ENCODE measurements at regions not wholly inside any gene's neighbourhood (a gene's known extent, or its start where the extent isn't known, plus 50 kb on each side); places are given as distances from the start of the nearest gene placed in this dataset.

DNA sequence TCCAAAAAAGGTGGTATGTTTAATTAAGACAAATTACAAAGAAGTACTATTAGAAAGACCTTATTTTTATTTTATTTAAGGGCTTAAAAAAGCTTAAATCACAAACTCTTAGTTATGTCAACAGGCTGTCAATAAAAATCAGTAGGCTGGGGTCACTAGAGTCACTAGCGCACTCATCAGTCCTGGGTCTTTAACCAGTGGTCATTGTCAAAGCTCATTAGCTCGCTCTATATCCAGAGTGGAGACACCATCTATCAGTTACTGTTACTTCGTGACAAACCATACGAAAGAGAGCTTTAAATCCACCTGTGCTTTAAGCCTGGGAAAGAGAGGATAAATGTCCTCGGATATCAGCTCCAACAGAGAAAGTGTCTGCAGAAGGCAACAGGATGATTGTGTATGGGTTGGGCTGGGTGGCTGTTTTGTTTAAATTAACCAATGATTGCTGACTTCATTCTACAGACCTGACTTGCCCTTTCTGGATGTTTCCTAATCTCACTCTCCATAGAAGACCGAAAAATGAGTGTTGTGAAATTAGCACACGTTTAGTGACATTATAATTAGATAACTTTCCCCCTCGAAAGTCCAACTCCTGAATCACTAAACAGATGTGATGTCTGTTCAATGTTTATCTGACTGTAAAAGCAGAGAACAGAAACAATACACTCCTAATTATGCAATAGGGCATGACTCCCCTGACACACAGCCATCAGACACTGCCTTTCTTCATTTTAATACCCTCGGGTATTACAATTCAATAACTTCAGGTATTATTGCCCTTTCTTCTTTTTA is 123.6 kb upstream of the TNPO1 start:
- H3K27ac ChIP-seq (ENCODE audit: control insufficient read depth, insufficient read depth, low read length) = no peak overlapping the region
- no peaks in the 10 kb centered on the region for H3K9me1 ChIP-seq (ENCODE audit: control insufficient read depth, extremely low read depth, insufficient read depth, low read length)
- no peak overlapping the region for H3K4me3 ChIP-seq (ENCODE audit: control insufficient read depth in 2 of 3, extremely low read depth in 1 of 3, insufficient read depth in 2 of 3, low read depth in 1 of 3, low read length in 3 of 3)
- H3K9me3 ChIP-seq (ENCODE audit: control insufficient read depth, low read depth, low read length) = no peaks in the 10 kb centered on the region
- H3K27me3 ChIP-seq (ENCODE audit: control insufficient read depth, extremely low read depth, insufficient read depth, low read length) = peaks cover 10% of the 10 kb centered on the region
- H4K20me1 ChIP-seq (ENCODE audit: control insufficient read depth, extremely low read depth, insufficient read depth, low read length) = no peaks in the 10 kb centered on the region
- no peaks in the 10 kb centered on the region for H3K79me2 ChIP-seq (ENCODE audit: control insufficient read depth, insufficient read depth, low read length)
- dilution Hi-C loops (cut with MboI; ENCODE audit: extremely low pct_ligation_motif_present, low sequenced_read_pairs) = no loop called here
- DNase-seq (ENCODE audit: low read depth, low spot score) (no peak), FAIRE-seq (no peak)
- H3K4me1 ChIP-seq (ENCODE audit: control insufficient read depth, extremely low read depth, insufficient read depth, low read length) = no peaks in the 10 kb centered on the region
- no peak overlapping the region for H3K4me2 ChIP-seq (ENCODE audit: control insufficient read depth, extremely low read depth, insufficient read depth, low read depth, low read length)
- H3K36me3 ChIP-seq (ENCODE audit: control insufficient read depth in 2 of 2, extremely low read depth in 1 of 2, insufficient read depth in 2 of 2, low read length in 2 of 2) = no peaks in the 10 kb centered on the region
- TF ChIP-seq, protein P1, sequence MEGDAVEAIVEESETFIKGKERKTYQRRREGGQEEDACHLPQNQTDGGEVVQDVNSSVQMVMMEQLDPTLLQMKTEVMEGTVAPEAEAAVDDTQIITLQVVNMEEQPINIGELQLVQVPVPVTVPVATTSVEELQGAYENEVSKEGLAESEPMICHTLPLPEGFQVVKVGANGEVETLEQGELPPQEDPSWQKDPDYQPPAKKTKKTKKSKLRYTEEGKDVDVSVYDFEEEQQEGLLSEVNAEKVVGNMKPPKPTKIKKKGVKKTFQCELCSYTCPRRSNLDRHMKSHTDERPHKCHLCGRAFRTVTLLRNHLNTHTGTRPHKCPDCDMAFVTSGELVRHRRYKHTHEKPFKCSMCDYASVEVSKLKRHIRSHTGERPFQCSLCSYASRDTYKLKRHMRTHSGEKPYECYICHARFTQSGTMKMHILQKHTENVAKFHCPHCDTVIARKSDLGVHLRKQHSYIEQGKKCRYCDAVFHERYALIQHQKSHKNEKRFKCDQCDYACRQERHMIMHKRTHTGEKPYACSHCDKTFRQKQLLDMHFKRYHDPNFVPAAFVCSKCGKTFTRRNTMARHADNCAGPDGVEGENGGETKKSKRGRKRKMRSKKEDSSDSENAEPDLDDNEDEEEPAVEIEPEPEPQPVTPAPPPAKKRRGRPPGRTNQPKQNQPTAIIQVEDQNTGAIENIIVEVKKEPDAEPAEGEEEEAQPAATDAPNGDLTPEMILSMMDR (optimal IDR thresholded peaks at IDR 0.05 in 1 of 3, IDR thresholded peaks at IDR 0.05 in 1 of 3, conservative IDR thresholded peaks at IDR 0.05 in 1 of 3; ENCODE audit: extremely low read depth in 1 of 3, insufficient read depth in 2 of 3, low read length in 3 of 3) = no peak
- TF ChIP-seq EZH2 (IDR thresholded peaks at IDR 0.05; ENCODE audit: low read length) = no peak
- no peak overlapping the region for H2AFZ ChIP-seq (ENCODE audit: control insufficient read depth, low read length)
- H3K9ac ChIP-seq (ENCODE audit: control insufficient read depth, extremely low read depth, insufficient read depth, low read length) = no peak overlapping the region

DNA sequence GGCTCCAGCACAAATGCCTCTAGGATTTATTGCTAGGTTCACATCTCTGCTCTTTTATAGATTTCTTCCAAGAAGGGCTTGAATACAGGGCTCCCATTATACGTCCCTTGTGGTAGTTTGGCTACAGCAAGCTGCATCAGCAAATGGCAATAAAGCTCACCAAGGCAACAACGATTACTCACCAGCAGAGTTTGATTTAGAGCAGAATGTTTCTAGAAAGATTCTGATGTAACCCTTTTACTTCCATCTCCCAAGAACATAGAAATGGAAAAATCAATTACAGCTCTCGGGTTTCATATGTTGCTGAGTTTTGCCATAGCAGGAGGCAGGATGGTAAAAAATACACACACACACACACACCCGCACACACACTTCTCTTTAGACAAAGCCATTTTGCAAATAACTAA is 124.2 kb upstream of the TNPO1 start:
- H3K27ac ChIP-seq (ENCODE audit: control insufficient read depth, insufficient read depth, low read length) = no peak overlapping the region
- no peaks in the 10 kb centered on the region for H3K4me1 ChIP-seq (ENCODE audit: control insufficient read depth, extremely low read depth, insufficient read depth, low read length)
- H3K9me1 ChIP-seq (ENCODE audit: control insufficient read depth, extremely low read depth, insufficient read depth, low read length) = no peaks in the 10 kb centered on the region
- no peak overlapping the region for H3K4me3 ChIP-seq (ENCODE audit: control insufficient read depth in 2 of 3, extremely low read depth in 1 of 3, insufficient read depth in 2 of 3, low read depth in 1 of 3, low read length in 3 of 3)
- dilution Hi-C loops (cut with MboI; ENCODE audit: extremely low pct_ligation_motif_present, low sequenced_read_pairs) = no loop called here
- no peak overlapping the region for H3K9ac ChIP-seq (ENCODE audit: control insufficient read depth, extremely low read depth, insufficient read depth, low read length)
- no peaks in the 10 kb centered on the region for H4K20me1 ChIP-seq (ENCODE audit: control insufficient read depth, extremely low read depth, insufficient read depth, low read length)
- TF ChIP-seq, protein P1 (optimal IDR thresholded peaks at IDR 0.05 in 1 of 3, IDR thresholded peaks at IDR 0.05 in 1 of 3, conservative IDR thresholded peaks at IDR 0.05 in 1 of 3; ENCODE audit: extremely low read depth in 1 of 3, insufficient read depth in 2 of 3, low read length in 3 of 3) = no peak
- no peak for TF ChIP-seq EZH2 (IDR thresholded peaks at IDR 0.05; ENCODE audit: low read length)
- no peaks in the 10 kb centered on the region for H3K79me2 ChIP-seq (ENCODE audit: control insufficient read depth, insufficient read depth, low read length)
- H2AFZ ChIP-seq (ENCODE audit: control insufficient read depth, low read length) = no peak overlapping the region
- no peaks in the 10 kb centered on the region for H3K9me3 ChIP-seq (ENCODE audit: control insufficient read depth, low read depth, low read length)
- peaks cover 13% of the 10 kb centered on the region for H3K27me3 ChIP-seq (ENCODE audit: control insufficient read depth, extremely low read depth, insufficient read depth, low read length)
- FAIRE-seq (no peak), DNase-seq (ENCODE audit: low read depth, low spot score) (no peak)
- H3K4me2 ChIP-seq (ENCODE audit: control insufficient read depth, extremely low read depth, insufficient read depth, low read depth, low read length) = no peak overlapping the region
- H3K36me3 ChIP-seq (ENCODE audit: control insufficient read depth in 2 of 2, extremely low read depth in 1 of 2, insufficient read depth in 2 of 2, low read length in 2 of 2) = no peaks in the 10 kb centered on the region
